HEK293 (cell line): ENCODE measurements at regions not wholly inside any gene's neighbourhood (a gene's known extent, or its start where the extent isn't known, plus 50 kb on each side); places are given as distances from the start of the nearest gene placed in this dataset.

Source experiments
- CTCF ChIA-PET: fragments of 350-600 bp; formaldehyde crosslinking; extraction: SDS; loops from one replicate; lab custom pipeline; 2021; ENCODE audit warnings: antibody characterized with exemption; lab: Yijun Ruan, JAX
- POLR2A ChIA-PET: fragments of 300-600 bp; formaldehyde crosslinking; extraction: SDS; loops from one replicate; lab custom pipeline; 2020; ENCODE audit warnings: antibody characterized with exemption, inconsistent platforms; lab: Yijun Ruan, JAX
- H3K27ac ChIP-seq: fragments of 200-500 bp; sonication (Bioruptor generic); 2 replicates; pipeline ENCODE4 v1.5.1; 2014; ENCODE audit warnings: low read depth, low read length, control low read depth, inconsistent platforms; ENCODE audit errors: extremely low read depth
- H3K36me3 ChIP-seq, 2 experiments: fragments of 200-500 bp in 1 of 2; sonication (Bioruptor generic) in 1 of 2; 1 replicate in 1 of 2; 2 replicates in 1 of 2; pipeline ENCODE4 v1.5.1; 2014 to 2017; ENCODE audit warnings: inconsistent platforms in 2 of 2, low read length in 2 of 2; ENCODE audit not compliant: control insufficient read depth in 2 of 2, insufficient read depth in 1 of 2
- H3K4me1 ChIP-seq: fragments of 200-500 bp; sonication (Bioruptor generic); 2 replicates; pipeline ENCODE4 v1.5.1; 2014; ENCODE audit warnings: mild to moderate bottlenecking, low read length, inconsistent platforms; ENCODE audit not compliant: control insufficient read depth, insufficient read depth
- H3K4me3 ChIP-seq: 2 replicates; pipeline ENCODE4 v1.5.1; 2011; ENCODE audit warnings: low read depth, mild to moderate bottlenecking, control low read depth, low read length, moderate library complexity
- H3K9me3 ChIP-seq: fragments of 200-500 bp; sonication (Bioruptor generic); 2 replicates; pipeline ENCODE4 v1.5.1; 2014; ENCODE audit warnings: low read depth, low read length, inconsistent platforms; ENCODE audit not compliant: control insufficient read depth, insufficient read depth
- BCL6B ChIP-seq: fragments of 450-650 bp; formaldehyde crosslinking; IDR thresholded peaks from 2 replicates; pipeline ENCODE4 v1.5.1; 2017; ENCODE audit warnings: missing biosample characterization, missing genetic modification characterization
- FEZF1 ChIP-seq: fragments of 450-650 bp; formaldehyde crosslinking; IDR thresholded peaks from 2 replicates; pipeline ENCODE4 v1.5.1; 2016; ENCODE audit warnings: missing biosample characterization, missing genetic modification characterization
- MZF1 ChIP-seq: fragments of 450-650 bp; formaldehyde crosslinking; IDR thresholded peaks from 2 replicates; pipeline ENCODE4 v1.5.1; 2017; ENCODE audit warnings: missing biosample characterization, missing genetic modification characterization, borderline replicate concordance
- OSR2 ChIP-seq: fragments of 450-650 bp; formaldehyde crosslinking; IDR thresholded peaks from 2 replicates; pipeline ENCODE4 v1.5.1; 2016; ENCODE audit warnings: missing biosample characterization, missing genetic modification characterization
- TRIM28 ChIP-seq: IDR thresholded peaks from 2 replicates; pipeline ENCODE4 v1.6.1; 2011; ENCODE audit warnings: low read length, control low read depth, borderline replicate concordance
- ZNF157 ChIP-seq: fragments of 450-650 bp; formaldehyde crosslinking; IDR thresholded peaks from 2 replicates; pipeline ENCODE4 v1.5.1; 2016; ENCODE audit warnings: missing biosample characterization, missing genetic modification characterization
- ZNF26 ChIP-seq: fragments of 450-650 bp; formaldehyde crosslinking; IDR thresholded peaks from 2 replicates; pipeline ENCODE4 v1.5.1; 2016; ENCODE audit warnings: missing biosample characterization, missing genetic modification characterization
- ZNF280C ChIP-seq: fragments of 450-650 bp; formaldehyde crosslinking; IDR thresholded peaks from 2 replicates; pipeline ENCODE4 v1.5.1; 2016; ENCODE audit warnings: missing biosample characterization, missing genetic modification characterization
- ZNF513 ChIP-seq: fragments of 450-650 bp; IDR thresholded peaks from 2 replicates; pipeline ENCODE4 v1.5.1; 2018; ENCODE audit warnings: missing biosample characterization, missing genetic modification characterization
- ZNF530 ChIP-seq: fragments of 450-650 bp; formaldehyde crosslinking; IDR thresholded peaks from 2 replicates; pipeline ENCODE4 v1.5.1; 2016; ENCODE audit warnings: low read depth, missing biosample characterization, missing genetic modification characterization
- ZNF660 ChIP-seq: fragments of 450-650 bp; IDR thresholded peaks from 2 replicates; pipeline ENCODE4 v1.5.1; 2018; ENCODE audit warnings: missing biosample characterization, mild to moderate bottlenecking, missing genetic modification characterization
- ZNF664 ChIP-seq: fragments of 450-650 bp; formaldehyde crosslinking; IDR thresholded peaks from 2 replicates; pipeline ENCODE4 v1.5.1; 2016; ENCODE audit warnings: missing biosample characterization, missing genetic modification characterization
- ZNF701 ChIP-seq: fragments of 450-650 bp; formaldehyde crosslinking; IDR thresholded peaks from 2 replicates; pipeline ENCODE4 v1.5.1; 2016; ENCODE audit warnings: missing biosample characterization, missing genetic modification characterization
- ZNF777 ChIP-seq: fragments of 450-650 bp; formaldehyde crosslinking; IDR thresholded peaks from 2 replicates; pipeline ENCODE4 v1.5.1; 2017; ENCODE audit warnings: missing biosample characterization, missing genetic modification characterization, borderline replicate concordance

GRCh38 chr12:126233625-126234024 is 1168.4 kb downstream of the AACS start (continued):
- TF ChIP-seq ZNF280C = no peak

GRCh38 chr12:126243814-126244440 is 1178.7 kb downstream of the AACS start:
- H3K4me3 ChIP-seq = no peak overlapping the region
- TF ChIP-seq FEZF1 (tag by site-specific recombination) (no peak), BCL6B (tag by site-specific recombination) (no peak), MZF1 (tag by site-specific recombination) (no peak), TRIM28 (no peak), ZNF660 (no peak), ZNF157 (tag by site-specific recombination) (no peak), ZNF664 (tag by site-specific recombination) (no peak)
- TF ChIP-seq, all 188 proteins: peak for 0
- CTCF ChIA-PET = no interaction called here
- H3K4me1 ChIP-seq = no peaks in the 10 kb centered on the region
- no peak overlapping the region for H3K27ac ChIP-seq
- no peaks in the 10 kb centered on the region for H3K9me3 ChIP-seq
- H3K36me3 ChIP-seq = no peaks in the 10 kb centered on the region
- POLR2A ChIA-PET = no interaction called here

GRCh38 chr12:126247936-126248335 is 1182.7 kb downstream of the AACS start:
- Histone ChIP-seq H3K4me1 (no peaks in the 10 kb centered on the region), H3K36me3 (no peaks in the 10 kb centered on the region), H3K9me3 (no peaks in the 10 kb centered on the region), H3K4me3 (no peak overlapping the region), H3K27ac (no peak overlapping the region)
- TF ChIP-seq ZNF26 (no peak), ZNF701 (tag by site-specific recombination) (no peak), ZNF513 (tag by site-specific recombination) (no peak), ZNF777 (no peak), OSR2 (tag by site-specific recombination) (no peak), ZNF530 (tag by site-specific recombination) (no peak)
- ChIA-PET POLR2A (no interaction called here), CTCF (no interaction called here)
